Activated naive CD8-positive, alpha-beta T cell treated with anti-CD3 and anti-CD28 coated beads for 36 hours (primary cell): ENCODE measurements at regions not wholly inside any gene's neighbourhood (a gene's known extent, or its start where the extent isn't known, plus 50 kb on each side); places are given as distances from the start of the nearest gene placed in this dataset.
"Not testable (repeated sequence)": the region's sequence is repeated elsewhere in the genome, so short reads cannot be mapped to it uniquely, and the experiment has no call there.

Experiments
- DNase-seq: peaks from one replicate; pipeline ENCODE4 v3.0.0; 2021
- H3K27ac Mint-ChIP-seq: one replicate; pipeline ENCODE4 v1.8.0; 2022; ENCODE audit warnings: mild to moderate bottlenecking, moderate library complexity, mixed read lengths
- H3K27me3 Mint-ChIP-seq: one replicate; pipeline ENCODE4 v1.8.0; 2022; ENCODE audit warnings: mild to moderate bottlenecking, mixed read lengths
- H3K36me3 Mint-ChIP-seq: one replicate; pipeline ENCODE4 v1.8.0; 2021; ENCODE audit warnings: mild to moderate bottlenecking, mixed read lengths
- H3K4me1 Mint-ChIP-seq: one replicate; pipeline ENCODE4 v1.8.0; 2021; ENCODE audit warnings: mixed read lengths
- H3K4me3 Mint-ChIP-seq: one replicate; pipeline ENCODE4 v1.8.0; 2022; ENCODE audit warnings: mild to moderate bottlenecking, moderate library complexity, mixed read lengths
- H3K9me3 Mint-ChIP-seq: one replicate; pipeline ENCODE4 v1.8.0; 2022; ENCODE audit warnings: mixed read lengths

- Mint-ChIP-seq H3K27ac (no peak overlapping the region), H3K4me1 (no peaks in the 10 kb centered on the region), H3K4me3 (no peak overlapping the region), H3K27me3 (no peaks in the 10 kb centered on the region), H3K9me3 (peaks cover 7% of the 10 kb centered on the region), H3K36me3 (no peaks in the 10 kb centered on the region)
- DNase-seq: no peak
Observed at GRCh38 chr9:25850803-25851202, 172.6 kb upstream of the TUSC1 start.

GRCh38 chr9:25845867-25846266, 167.6 kb upstream of the TUSC1 start:
- Mint-ChIP-seq H3K36me3 (no peaks in the 10 kb centered on the region), H3K4me3 (no peak overlapping the region), H3K27ac (no peak overlapping the region), H3K27me3 (no peaks in the 10 kb centered on the region), H3K4me1 (no peaks in the 10 kb centered on the region), H3K9me3 (peaks cover 4% of the 10 kb centered on the region)
- DNase-seq: no peak

- DNase-seq: no peak
- Mint-ChIP-seq H3K27ac (no peak overlapping the region), H3K9me3 (peaks cover 18% of the 10 kb centered on the region), H3K36me3 (no peaks in the 10 kb centered on the region), H3K4me1 (no peaks in the 10 kb centered on the region), H3K27me3 (no peaks in the 10 kb centered on the region), H3K4me3 (no peak overlapping the region)
Observed at GRCh38 chr9:25830381-25830780, 152.1 kb upstream of the TUSC1 start.

GRCh38 chr9:25827626-25828025, 149.4 kb upstream of the TUSC1 start:
- no peak for DNase-seq
- Mint-ChIP-seq H3K9me3 (peaks cover 32% of the 10 kb centered on the region), H3K27me3 (no peaks in the 10 kb centered on the region), H3K27ac (no peak overlapping the region), H3K4me1 (no peaks in the 10 kb centered on the region), H3K4me3 (no peak overlapping the region), H3K36me3 (no peaks in the 10 kb centered on the region)

GRCh38 chr9:25816439-25816838, 138.2 kb upstream of the TUSC1 start:
- Mint-ChIP-seq H3K36me3 (no peaks in the 10 kb centered on the region), H3K27ac (no peak overlapping the region), H3K4me3 (no peak overlapping the region), H3K4me1 (no peaks in the 10 kb centered on the region), H3K9me3 (peaks cover 2% of the 10 kb centered on the region), H3K27me3 (no peaks in the 10 kb centered on the region)
- no peak for DNase-seq

GRCh38 chr9:25814023-25814422, 135.8 kb upstream of the TUSC1 start:
- DNase-seq: no peak
- Mint-ChIP-seq H3K27ac (no peak overlapping the region), H3K36me3 (no peaks in the 10 kb centered on the region)

DNA sequence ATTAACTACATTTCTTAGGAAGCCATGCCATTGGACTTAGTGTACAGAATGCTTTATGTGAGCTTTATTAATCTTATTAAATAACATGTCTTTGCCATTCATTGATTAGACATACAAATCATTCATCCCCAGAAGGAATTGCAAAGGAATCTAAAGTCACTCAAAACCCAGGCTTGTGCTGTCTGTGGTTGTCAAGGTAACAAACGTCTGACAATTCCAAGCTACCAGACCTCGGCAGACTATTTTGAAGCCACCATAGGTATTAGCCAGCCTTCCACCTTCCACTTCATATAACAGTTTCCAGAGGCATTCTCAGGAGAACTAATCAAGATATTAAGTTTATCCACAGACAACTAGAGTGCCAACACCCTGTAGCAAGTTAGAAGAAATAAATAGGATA, 135.2 kb upstream of the TUSC1 start:
- H3K4me3 Mint-ChIP-seq: no peak overlapping the region
- no peaks in the 10 kb centered on the region for H3K36me3 Mint-ChIP-seq
- DNase-seq: no peak
- no peaks in the 10 kb centered on the region for H3K4me1 Mint-ChIP-seq
- no peaks in the 10 kb centered on the region for H3K27me3 Mint-ChIP-seq
- H3K27ac Mint-ChIP-seq: no peak overlapping the region
- H3K9me3 Mint-ChIP-seq: no peaks in the 10 kb centered on the region

More at GRCh38 chr9:25814023-25814422, 135.8 kb upstream of the TUSC1 start:
- no peaks in the 10 kb centered on the region for H3K4me1 Mint-ChIP-seq
- no peak overlapping the region for H3K4me3 Mint-ChIP-seq
- H3K9me3 Mint-ChIP-seq: no peaks in the 10 kb centered on the region
- H3K27me3 Mint-ChIP-seq: no peaks in the 10 kb centered on the region

- no peak overlapping the region for H3K4me3 Mint-ChIP-seq
- H3K27ac Mint-ChIP-seq: no peak overlapping the region
- peaks cover 11% of the 10 kb centered on the region for H3K9me3 Mint-ChIP-seq
- no peaks in the 10 kb centered on the region for H3K36me3 Mint-ChIP-seq
- DNase-seq: no peak
- H3K27me3 Mint-ChIP-seq: no peaks in the 10 kb centered on the region
- no peaks in the 10 kb centered on the region for H3K4me1 Mint-ChIP-seq
Observed at GRCh38 chr9:25808554-25808953, 130.3 kb upstream of the TUSC1 start.

GRCh38 chr9:25804856-25805255, 126.6 kb upstream of the TUSC1 start:
- DNase-seq: no peak
- H3K27me3 Mint-ChIP-seq: no peaks in the 10 kb centered on the region
- no peak overlapping the region for H3K27ac Mint-ChIP-seq
- no peak overlapping the region for H3K4me3 Mint-ChIP-seq
- H3K4me1 Mint-ChIP-seq: no peaks in the 10 kb centered on the region
- H3K9me3 Mint-ChIP-seq: peaks cover 15% of the 10 kb centered on the region
- H3K36me3 Mint-ChIP-seq: no peaks in the 10 kb centered on the region

GRCh38 chr9:25801989-25802388, 123.7 kb upstream of the TUSC1 start:
- not testable (repeated sequence) for H3K4me3 Mint-ChIP-seq, H3K27me3 Mint-ChIP-seq, H3K27ac Mint-ChIP-seq, H3K4me1 Mint-ChIP-seq, H3K36me3 Mint-ChIP-seq, DNase-seq
- peaks cover 22% of the 10 kb centered on the region for H3K9me3 Mint-ChIP-seq

DNA sequence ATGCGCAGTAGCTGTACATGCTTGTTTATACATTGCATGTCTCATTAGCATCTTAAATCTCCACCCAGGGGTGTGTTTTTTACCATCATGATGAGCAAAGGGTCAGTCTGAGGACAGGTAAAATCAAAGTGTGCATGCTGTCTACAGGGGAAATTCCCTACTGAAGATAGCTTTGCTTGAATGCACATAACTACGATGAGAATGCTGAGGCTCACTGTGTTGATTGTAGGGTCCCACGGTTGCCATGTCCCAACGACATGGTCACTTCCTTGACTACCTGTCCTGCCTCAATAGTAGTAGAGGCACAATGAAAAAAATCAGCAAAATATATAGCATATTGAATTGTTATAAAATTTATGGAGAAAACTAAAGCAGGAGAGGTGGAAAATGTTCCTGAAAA, 95.6 kb upstream of the TUSC1 start:
- no peak for DNase-seq
- no peaks in the 10 kb centered on the region for H3K36me3 Mint-ChIP-seq
- H3K27me3 Mint-ChIP-seq: no peaks in the 10 kb centered on the region
- no peaks in the 10 kb centered on the region for H3K4me1 Mint-ChIP-seq
- H3K9me3 Mint-ChIP-seq: peaks cover 11% of the 10 kb centered on the region
- no peak overlapping the region for H3K4me3 Mint-ChIP-seq
- H3K27ac Mint-ChIP-seq: no peak overlapping the region

DNA sequence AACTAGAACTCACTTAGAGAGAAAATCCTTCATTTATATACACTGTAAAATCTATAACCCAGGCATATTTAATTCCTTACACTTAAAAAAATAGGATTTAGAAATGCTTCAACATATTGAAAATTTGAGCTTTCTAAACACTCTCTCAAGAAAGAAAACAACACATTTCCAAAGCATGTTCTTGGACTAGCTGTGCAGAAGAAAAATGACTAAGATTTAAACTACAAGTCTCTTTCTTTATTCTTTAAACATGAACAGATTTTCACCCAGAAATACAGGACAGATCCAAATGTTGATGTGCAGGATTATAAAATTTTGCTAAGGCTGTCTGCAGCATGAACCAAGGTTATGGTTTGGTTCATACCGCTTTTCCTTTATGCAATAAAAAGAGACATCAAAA, 77.7 kb upstream of the TUSC1 start:
- Mint-ChIP-seq H3K36me3 (no peaks in the 10 kb centered on the region), H3K9me3 (peaks cover 1% of the 10 kb centered on the region), H3K4me3 (no peak overlapping the region), H3K27me3 (no peaks in the 10 kb centered on the region), H3K27ac (no peak overlapping the region), H3K4me1 (no peaks in the 10 kb centered on the region)
- no peak for DNase-seq

DNA sequence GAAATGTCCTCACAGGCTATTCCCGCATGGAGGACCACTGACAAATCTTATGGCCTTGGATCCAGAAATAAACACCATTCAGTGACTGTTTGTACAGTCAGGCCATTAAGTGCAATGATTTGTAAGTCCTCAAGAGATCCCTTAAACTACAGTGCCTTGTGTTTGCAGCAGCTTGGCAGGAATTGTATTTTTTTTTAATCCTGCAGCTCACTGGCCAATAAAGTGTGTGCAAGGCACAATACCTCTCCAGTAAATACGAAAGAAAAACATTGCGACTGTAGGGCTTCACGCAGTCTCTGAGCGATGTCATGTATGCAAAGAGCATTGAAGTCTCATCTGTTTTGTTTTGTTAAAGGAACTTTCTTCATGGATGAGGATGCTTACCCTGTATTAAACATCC, 74.2 kb upstream of the TUSC1 start:
- no peak overlapping the region for H3K4me3 Mint-ChIP-seq
- H3K4me1 Mint-ChIP-seq: no peaks in the 10 kb centered on the region
- H3K36me3 Mint-ChIP-seq: no peaks in the 10 kb centered on the region
- no peak for DNase-seq
- no peaks in the 10 kb centered on the region for H3K27me3 Mint-ChIP-seq
- H3K9me3 Mint-ChIP-seq: peaks cover 3% of the 10 kb centered on the region
- H3K27ac Mint-ChIP-seq: no peak overlapping the region

- no peaks in the 10 kb centered on the region for H3K4me1 Mint-ChIP-seq
- DNase-seq: no peak
- no peak overlapping the region for H3K4me3 Mint-ChIP-seq
Observed at GRCh38 chr9:25742256-25742655, 64.0 kb upstream of the TUSC1 start.

DNA sequence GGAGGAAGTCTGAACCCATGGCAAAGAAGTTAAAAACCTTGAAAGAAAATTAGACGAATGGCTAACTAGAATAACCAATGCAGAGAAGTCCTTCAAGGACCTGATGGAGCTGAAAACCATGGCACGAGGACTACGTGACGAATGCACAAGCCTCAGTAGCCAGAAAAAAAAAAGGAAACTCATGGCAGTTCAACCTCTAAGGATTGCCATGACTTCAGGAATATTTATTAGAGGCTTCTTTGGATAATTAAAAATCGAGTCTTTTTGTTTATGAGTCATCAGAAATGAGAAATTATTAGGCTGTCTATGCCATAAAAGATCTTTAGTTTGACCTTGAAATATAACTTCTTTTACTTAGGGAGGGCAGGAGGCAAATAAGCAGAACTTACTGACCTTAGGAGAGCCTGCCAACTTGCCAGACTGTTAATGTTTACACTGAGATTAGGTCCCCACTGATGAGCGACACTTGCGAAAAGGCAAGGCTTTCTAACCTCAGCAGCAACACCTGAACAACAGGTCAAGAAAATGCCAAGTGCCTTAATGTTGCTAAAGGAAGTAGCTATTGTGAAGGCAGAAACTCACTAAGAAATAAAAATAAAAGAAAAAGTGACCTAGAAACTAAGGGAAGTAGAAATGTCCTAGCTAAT, 55.2 kb upstream of the TUSC1 start:
- H3K27me3 Mint-ChIP-seq: no peaks in the 10 kb centered on the region
- no peaks in the 10 kb centered on the region for H3K4me1 Mint-ChIP-seq
- H3K36me3 Mint-ChIP-seq: no peaks in the 10 kb centered on the region
- H3K9me3 Mint-ChIP-seq: peaks cover 10% of the 10 kb centered on the region
- no peak overlapping the region for H3K27ac Mint-ChIP-seq
- no peak for DNase-seq
- no peak overlapping the region for H3K4me3 Mint-ChIP-seq

More at GRCh38 chr9:25742256-25742655, 64.0 kb upstream of the TUSC1 start:
- no peaks in the 10 kb centered on the region for H3K36me3 Mint-ChIP-seq
- no peak overlapping the region for H3K27ac Mint-ChIP-seq
- no peaks in the 10 kb centered on the region for H3K27me3 Mint-ChIP-seq
- peaks cover 7% of the 10 kb centered on the region for H3K9me3 Mint-ChIP-seq

- H3K36me3 Mint-ChIP-seq, H3K4me3 Mint-ChIP-seq, H3K27me3 Mint-ChIP-seq, DNase-seq, H3K4me1 Mint-ChIP-seq, H3K27ac Mint-ChIP-seq, H3K9me3 Mint-ChIP-seq: not testable (repeated sequence)
Observed at GRCh38 chr9:25731895-25732794, 53.9 kb upstream of the TUSC1 start.
